Activated T-helper 17 cell treated with anti-CD3 and anti-CD28 coated beads, Interleukin-2, amount 50 U/mL, for 72 hours (primary cell): ENCODE measurements at regions not wholly inside any gene's neighbourhood (a gene's known extent, or its start where the extent isn't known, plus 50 kb on each side); places are given as distances from the start of the nearest gene placed in this dataset.
A peak's percentile ranks its signal among the peaks of the same experiment; 100 is the strongest.

Experiments
- ATAC-seq: fragments of 150-1000 bp; cut with Tn5 transposase; replicated peaks from 2 replicates; pipeline ENCODE4 v1.10.0; 2021; ENCODE audit warnings: mild to moderate bottlenecking, moderate library complexity
- H3K27ac Mint-ChIP-seq: one replicate; pipeline ENCODE4 v1.8.0; 2022; ENCODE audit warnings: mixed read lengths
- H3K27me3 Mint-ChIP-seq: one replicate; pipeline ENCODE4 v1.8.0; 2022; ENCODE audit warnings: mixed read lengths
- H3K36me3 Mint-ChIP-seq: one replicate; pipeline ENCODE4 v1.8.0; 2022; ENCODE audit warnings: low read depth, mild to moderate bottlenecking, mixed read lengths
- H3K4me1 Mint-ChIP-seq: one replicate; pipeline ENCODE4 v1.8.0; 2022; ENCODE audit warnings: mixed read lengths
- H3K4me3 Mint-ChIP-seq: one replicate; pipeline ENCODE4 v1.8.0; 2022; ENCODE audit warnings: mild to moderate bottlenecking, mixed read lengths
- H3K9me3 Mint-ChIP-seq: one replicate; pipeline ENCODE4 v1.8.0; 2022; ENCODE audit warnings: mixed read lengths

DNA sequence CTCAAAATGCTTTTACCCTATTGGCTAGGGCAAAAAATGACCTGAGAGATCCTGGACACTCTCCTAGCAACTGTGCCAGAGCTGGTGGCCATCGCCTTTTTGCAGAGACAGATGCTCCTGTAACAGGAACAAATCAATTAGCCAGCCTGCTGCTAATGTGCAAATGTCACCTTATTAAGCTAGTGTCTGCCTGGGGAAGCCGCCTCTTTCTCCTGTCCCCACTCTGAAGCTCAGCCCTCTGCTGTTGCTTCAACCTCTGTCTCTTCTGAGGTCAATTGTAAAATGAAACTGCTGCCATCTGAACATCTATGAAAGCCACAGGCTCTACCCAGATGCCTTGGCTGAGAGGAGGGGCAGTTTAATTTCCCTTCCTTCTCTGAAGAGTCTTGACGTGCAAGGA, 85.5 kb upstream of the CACNA1E start:
- H3K9me3 Mint-ChIP-seq = no peaks in the 10 kb centered on the region
- H3K27me3 Mint-ChIP-seq = no peaks in the 10 kb centered on the region
- no peaks in the 10 kb centered on the region for H3K36me3 Mint-ChIP-seq
- peaks cover 35% of the 10 kb centered on the region for H3K4me1 Mint-ChIP-seq
- peak; percentile 39 for ATAC-seq
- no peak overlapping the region for H3K4me3 Mint-ChIP-seq
- H3K27ac Mint-ChIP-seq = peak overlapping the region; percentile 91

- Mint-ChIP-seq H3K4me3 (no peak overlapping the region), H3K27ac (peak overlapping the region; percentile 91), H3K27me3 (no peaks in the 10 kb centered on the region), H3K36me3 (no peaks in the 10 kb centered on the region), H3K9me3 (no peaks in the 10 kb centered on the region), H3K4me1 (peaks cover 33% of the 10 kb centered on the region)
- peak; percentile 68 for ATAC-seq
These were observed 84.8 kb upstream of the CACNA1E start for GRCh38 chr1:181398544-181398943.

- Mint-ChIP-seq H3K36me3 (no peaks in the 10 kb centered on the region), H3K27ac (no peak overlapping the region)
- no peak for ATAC-seq
These were observed 77.7 kb upstream of the CACNA1E start for GRCh38 chr1:181405584-181405983.

DNA sequence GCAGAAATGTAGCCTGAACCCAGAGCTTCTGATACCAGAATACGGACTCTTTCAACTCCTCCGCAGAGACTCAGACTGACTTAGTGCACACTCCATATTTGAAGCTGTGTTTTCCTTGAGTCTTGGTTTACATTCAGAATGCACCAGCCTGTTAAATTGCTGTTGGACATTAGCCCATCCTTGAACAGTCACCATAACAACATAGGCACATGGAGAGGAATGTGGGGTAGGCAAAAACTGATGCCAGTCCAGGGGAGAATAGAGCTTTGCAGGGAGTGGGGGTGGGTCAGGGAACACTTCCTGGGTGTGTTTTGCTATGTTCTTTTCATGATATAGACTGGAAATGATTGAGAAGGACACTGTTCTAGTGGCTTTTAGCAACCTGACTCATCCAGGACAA, 76.3 kb upstream of the CACNA1E start:
- peak; percentile 47 for ATAC-seq
- peaks cover 6% of the 10 kb centered on the region for H3K4me1 Mint-ChIP-seq

More at GRCh38 chr1:181405584-181405983, 77.7 kb upstream of the CACNA1E start:
- Mint-ChIP-seq H3K9me3 (peaks cover 4% of the 10 kb centered on the region), H3K27me3 (no peaks in the 10 kb centered on the region), H3K4me1 (peaks cover 14% of the 10 kb centered on the region), H3K4me3 (no peak overlapping the region)

DNA sequence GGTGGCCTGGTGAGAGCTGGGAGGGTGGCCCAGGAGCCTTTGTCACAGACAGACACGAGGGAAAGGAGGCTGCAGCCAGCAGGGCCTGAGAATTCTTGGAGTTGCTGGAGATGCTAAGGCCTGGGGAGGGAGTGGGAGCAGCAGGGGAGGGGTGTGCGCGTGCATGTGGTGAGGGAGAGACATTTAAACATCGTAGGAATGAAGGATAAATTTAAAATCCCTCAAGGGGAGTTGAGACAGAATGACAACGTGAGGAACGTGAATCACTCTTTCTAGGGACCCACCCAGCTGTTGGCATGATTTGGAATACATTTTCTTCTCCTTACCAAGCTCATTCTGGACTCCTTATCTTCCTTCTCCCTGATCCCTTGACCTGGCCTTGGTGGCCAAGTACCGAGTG, 73.3 kb upstream of the CACNA1E start:
- Mint-ChIP-seq H3K9me3 (peaks cover 4% of the 10 kb centered on the region), H3K27me3 (no peaks in the 10 kb centered on the region), H3K4me1 (peaks cover 6% of the 10 kb centered on the region), H3K36me3 (no peaks in the 10 kb centered on the region), H3K27ac (peak overlapping the region; percentile 20), H3K4me3 (no peak overlapping the region)
- ATAC-seq = no peak

More for the DNA sequence above, 76.3 kb upstream of the CACNA1E start:
- H3K4me3 Mint-ChIP-seq = no peak overlapping the region
- H3K27ac Mint-ChIP-seq = no peak overlapping the region
- no peaks in the 10 kb centered on the region for H3K27me3 Mint-ChIP-seq
- H3K36me3 Mint-ChIP-seq = no peaks in the 10 kb centered on the region
- peaks cover 4% of the 10 kb centered on the region for H3K9me3 Mint-ChIP-seq

GRCh38 chr1:181412746-181413145, 70.6 kb upstream of the CACNA1E start:
- no peak overlapping the region for H3K4me3 Mint-ChIP-seq
- no peak for ATAC-seq
- H3K27me3 Mint-ChIP-seq = no peaks in the 10 kb centered on the region
- no peak overlapping the region for H3K27ac Mint-ChIP-seq
- peaks cover 6% of the 10 kb centered on the region for H3K4me1 Mint-ChIP-seq
- no peaks in the 10 kb centered on the region for H3K36me3 Mint-ChIP-seq
- H3K9me3 Mint-ChIP-seq = peaks cover 4% of the 10 kb centered on the region

GRCh38 chr1:181413195-181413815, 70.0 kb upstream of the CACNA1E start:
- peaks cover 6% of the 10 kb centered on the region for H3K4me1 Mint-ChIP-seq
- no peak overlapping the region for H3K27ac Mint-ChIP-seq
- H3K36me3 Mint-ChIP-seq = no peaks in the 10 kb centered on the region
- H3K27me3 Mint-ChIP-seq = no peaks in the 10 kb centered on the region
- no peak overlapping the region for H3K4me3 Mint-ChIP-seq
- H3K9me3 Mint-ChIP-seq = peaks cover 4% of the 10 kb centered on the region
- no peak for ATAC-seq

DNA sequence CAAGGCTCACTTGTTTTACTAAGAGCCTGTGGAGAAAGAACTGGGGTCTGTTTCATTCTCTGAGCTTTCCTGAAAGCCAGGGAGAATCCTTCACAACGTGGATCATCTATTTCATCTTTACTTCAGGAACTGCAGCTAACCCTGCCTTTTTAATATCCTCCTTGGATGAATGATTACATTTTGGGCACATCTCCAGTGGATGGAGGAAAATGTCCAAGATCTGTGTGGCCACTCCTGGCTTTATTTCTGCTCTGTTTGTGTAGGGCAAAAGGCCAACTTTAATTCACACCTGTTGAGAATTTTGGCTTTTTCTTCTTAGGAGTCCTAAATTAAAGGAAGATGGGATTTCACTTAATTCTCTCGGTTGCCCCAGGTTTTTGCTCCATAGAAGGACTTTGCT, 69.5 kb upstream of the CACNA1E start:
- H3K27me3 Mint-ChIP-seq = no peaks in the 10 kb centered on the region

DNA sequence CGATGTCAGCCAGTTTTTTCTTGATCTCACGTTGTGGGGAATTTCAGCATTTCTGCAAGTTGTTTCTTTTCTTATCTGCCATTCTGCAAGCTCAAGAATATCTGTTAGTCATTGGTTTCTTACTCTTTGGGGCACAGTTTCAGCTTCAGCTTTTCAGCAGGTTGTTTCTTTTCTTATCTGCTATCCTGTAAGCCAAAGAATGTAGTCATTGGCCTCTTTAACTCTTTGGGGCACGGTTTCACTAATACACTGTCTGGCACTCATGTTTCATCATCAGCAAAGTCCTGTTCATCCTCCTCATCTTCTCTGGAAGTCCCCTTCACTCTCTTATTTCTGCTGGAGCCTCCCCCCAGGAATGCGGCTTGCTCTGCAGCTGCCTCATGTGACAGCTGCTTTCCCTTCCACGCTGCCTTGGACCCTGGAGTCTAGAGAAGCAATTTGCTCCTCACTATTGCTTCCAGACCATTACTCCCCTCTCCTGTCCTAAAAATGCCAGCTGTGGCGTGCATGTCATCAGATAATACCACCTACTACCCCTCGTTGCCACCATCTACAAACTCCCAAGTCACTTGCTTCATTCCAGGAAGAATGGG, 67.0 kb upstream of the CACNA1E start:
- ATAC-seq = peak; percentile 56
- no peak overlapping the region for H3K27ac Mint-ChIP-seq

More for the DNA sequence above, 69.5 kb upstream of the CACNA1E start:
- Mint-ChIP-seq H3K4me3 (no peak overlapping the region), H3K9me3 (peaks cover 4% of the 10 kb centered on the region), H3K36me3 (no peaks in the 10 kb centered on the region), H3K4me1 (peaks cover 6% of the 10 kb centered on the region), H3K27ac (no peak overlapping the region)
- no peak for ATAC-seq

DNA sequence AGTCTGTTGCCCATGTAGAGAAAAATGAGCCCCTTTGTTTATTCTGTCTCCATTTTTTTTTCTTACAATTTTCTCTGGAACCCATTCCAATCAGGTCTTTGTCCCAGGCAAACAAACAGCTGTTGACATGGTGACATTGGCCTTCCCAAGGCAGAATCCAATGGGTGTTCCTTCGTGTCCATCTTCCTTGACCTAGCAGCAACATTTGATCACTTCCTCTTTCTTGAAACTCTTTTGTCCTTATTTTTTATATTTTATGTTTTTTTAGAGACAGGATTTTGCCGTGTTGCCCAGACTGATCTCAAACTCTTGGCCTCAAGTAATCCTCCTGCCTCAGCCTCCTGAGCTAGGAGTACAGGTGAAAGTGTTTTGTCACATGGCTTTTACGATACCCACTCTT, 65.4 kb upstream of the CACNA1E start:
- Mint-ChIP-seq H3K27me3 (no peaks in the 10 kb centered on the region), H3K27ac (no peak overlapping the region), H3K4me1 (no peaks in the 10 kb centered on the region), H3K9me3 (no peaks in the 10 kb centered on the region), H3K4me3 (no peak overlapping the region), H3K36me3 (no peaks in the 10 kb centered on the region)
- ATAC-seq = no peak

More for the DNA sequence above, 67.0 kb upstream of the CACNA1E start:
- no peaks in the 10 kb centered on the region for H3K4me1 Mint-ChIP-seq
- no peak overlapping the region for H3K4me3 Mint-ChIP-seq
- H3K27me3 Mint-ChIP-seq = no peaks in the 10 kb centered on the region
- no peaks in the 10 kb centered on the region for H3K36me3 Mint-ChIP-seq
- no peaks in the 10 kb centered on the region for H3K9me3 Mint-ChIP-seq

DNA sequence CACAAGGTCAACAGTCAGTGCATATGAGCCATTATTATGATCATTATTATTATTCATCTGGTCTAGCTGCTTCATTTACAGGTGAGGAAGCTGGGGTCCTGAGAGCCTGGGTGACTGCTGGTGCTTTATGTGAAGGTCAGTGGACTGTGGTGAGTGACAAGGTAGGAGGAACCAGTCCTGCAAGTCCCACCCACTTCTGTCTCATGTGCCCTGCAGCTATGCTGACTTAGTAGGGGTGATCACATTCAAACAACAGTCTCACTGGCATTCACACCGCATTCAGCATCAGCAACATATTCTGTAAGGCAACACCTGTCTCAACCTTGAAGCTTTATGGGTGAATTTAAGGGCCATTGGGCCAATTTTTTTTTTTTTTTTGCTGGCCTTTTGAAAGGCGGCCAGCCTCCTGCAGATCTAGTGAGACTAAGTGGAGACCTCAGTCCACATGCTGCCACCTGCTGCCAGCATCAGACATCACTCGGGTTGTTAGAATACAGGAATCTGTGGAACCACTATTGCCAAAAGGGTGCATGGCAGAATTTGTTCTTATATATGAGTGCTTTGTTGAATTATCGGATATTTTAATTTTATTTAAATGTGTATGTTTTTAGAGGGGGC, 59.9 kb upstream of the CACNA1E start:
- H3K27ac Mint-ChIP-seq = no peak overlapping the region
- H3K27me3 Mint-ChIP-seq = peaks cover 23% of the 10 kb centered on the region
- no peaks in the 10 kb centered on the region for H3K36me3 Mint-ChIP-seq
- peak; percentile 61 for ATAC-seq
- H3K4me1 Mint-ChIP-seq = peaks cover 5% of the 10 kb centered on the region
- no peaks in the 10 kb centered on the region for H3K9me3 Mint-ChIP-seq
- no peak overlapping the region for H3K4me3 Mint-ChIP-seq

- Mint-ChIP-seq H3K4me1 (peaks cover 5% of the 10 kb centered on the region), H3K36me3 (no peaks in the 10 kb centered on the region), H3K9me3 (no peaks in the 10 kb centered on the region), H3K27ac (no peak overlapping the region), H3K27me3 (peaks cover 24% of the 10 kb centered on the region), H3K4me3 (peak overlapping the region; percentile 58)
- peak; percentile 60 for ATAC-seq
These were observed 58.4 kb upstream of the CACNA1E start for GRCh38 chr1:181424786-181425403.

DNA sequence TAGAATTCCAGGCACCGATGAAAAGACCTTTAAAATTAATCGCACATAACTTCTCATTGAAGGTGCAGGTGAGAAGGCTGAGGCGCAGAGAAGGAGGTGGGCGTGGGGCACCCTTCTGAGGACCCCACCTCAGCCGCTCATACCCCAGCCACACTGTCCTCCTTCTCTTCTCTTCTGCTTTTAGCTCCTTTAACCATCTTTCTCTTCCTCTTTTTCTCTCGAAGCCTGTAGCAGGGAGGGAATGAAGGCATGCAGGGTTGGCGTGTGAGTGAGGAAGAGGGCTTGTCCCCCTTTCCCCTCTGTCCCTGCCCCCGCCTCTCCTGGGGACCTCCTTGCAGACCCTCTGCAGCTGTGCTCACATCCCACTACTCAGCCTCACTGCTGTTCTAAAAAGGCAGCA, 57.8 kb upstream of the CACNA1E start:
- no peaks in the 10 kb centered on the region for H3K36me3 Mint-ChIP-seq
- no peak overlapping the region for H3K4me3 Mint-ChIP-seq
- H3K9me3 Mint-ChIP-seq = no peaks in the 10 kb centered on the region
- no peak for ATAC-seq
- peaks cover 5% of the 10 kb centered on the region for H3K4me1 Mint-ChIP-seq
- peaks cover 24% of the 10 kb centered on the region for H3K27me3 Mint-ChIP-seq
- no peak overlapping the region for H3K27ac Mint-ChIP-seq

DNA sequence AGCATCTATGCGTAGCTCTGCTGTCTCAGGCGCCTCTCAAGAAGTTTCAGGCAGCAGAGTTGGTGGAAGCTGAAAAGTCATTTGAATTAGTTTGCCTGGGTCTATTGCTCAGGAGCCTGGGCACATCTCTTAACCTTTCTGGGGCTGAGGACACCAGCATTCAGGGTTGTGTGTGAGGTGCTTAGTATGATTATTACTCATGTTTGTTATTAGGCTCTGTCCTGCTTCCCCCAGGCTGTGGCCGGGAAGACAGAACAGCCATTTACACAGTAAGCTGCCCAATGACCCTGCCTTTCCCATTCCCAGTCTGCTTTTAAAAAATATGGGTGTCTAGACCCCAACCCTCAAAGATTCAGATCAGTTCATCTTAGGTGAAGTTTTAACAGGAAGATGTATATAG, 53.9 kb upstream of the CACNA1E start:
- Mint-ChIP-seq H3K4me3 (no peak overlapping the region), H3K36me3 (no peaks in the 10 kb centered on the region), H3K9me3 (no peaks in the 10 kb centered on the region), H3K4me1 (peaks cover 5% of the 10 kb centered on the region), H3K27ac (no peak overlapping the region), H3K27me3 (peaks cover 34% of the 10 kb centered on the region)
- ATAC-seq = no peak
